ENCODE measurements at regions not wholly inside any gene's neighbourhood (a gene's known extent, or its start where the extent isn't known, plus 50 kb on each side); places are given as distances from the start of the nearest gene placed in this dataset.
A peak's percentile ranks its signal among the peaks of the same experiment; 100 is the strongest.

GRCh38 chr13:30135868-30136267, 171.5 kb downstream of the KATNAL1 start:
- H2BK12ac ChIP-seq (ENCODE audit: low read depth, low read length): no peak overlapping the region
- no peak overlapping the region for H2AFZ ChIP-seq (ENCODE audit: low read length)
- TF ChIP-seq CEBPB (IDR thresholded peaks at IDR 0.05; ENCODE audit: low read depth, low read length): no peak
- TF ChIP-seq BACH1 (IDR thresholded peaks at IDR 0.05; ENCODE audit: low read length): no peak
- TF ChIP-seq USF2 (IDR thresholded peaks at IDR 0.05; ENCODE audit: low read length): no peak
- no peak for TF ChIP-seq CHD2 (IDR thresholded peaks at IDR 0.05; ENCODE audit: low read length)
- no peak for TF ChIP-seq JUND (IDR thresholded peaks at IDR 0.05; ENCODE audit: low read length)
- TF ChIP-seq CTBP2 (IDR thresholded peaks at IDR 0.05; ENCODE audit: borderline replicate concordance, insufficient read depth, insufficient read length, low read length): no peak
- no peak for TF ChIP-seq FOSL1 (IDR thresholded peaks at IDR 0.05; ENCODE audit: insufficient read depth, low read depth, low read length)
- TF ChIP-seq TAF7 (optimal IDR thresholded peaks at IDR 0.05; ENCODE audit: borderline replicate concordance, low read depth, low read length): no peak
- no peak for TF ChIP-seq SIRT6 (IDR thresholded peaks at IDR 0.05; ENCODE audit: low read length)
- TF ChIP-seq MAX (IDR thresholded peaks at IDR 0.05): no peak
- TF ChIP-seq TCF12 (IDR thresholded peaks at IDR 0.05; ENCODE audit: low read depth, low read length): no peak
- H3K27ac ChIP-seq (ENCODE audit: low read depth, low read length): no peak overlapping the region
- H2BK20ac ChIP-seq (ENCODE audit: low read length): no peak overlapping the region
- H3K4ac ChIP-seq (replicated peaks; ENCODE audit: insufficient read length, low read depth, low read length): no peak overlapping the region
- ChIA-PET CTCF (ENCODE audit: partially characterized antibody) (interaction anchor here (1.2 to 1.4 kb wide), 2 partner anchors 23 to 245 kb away, joined by 4 to 7 read pairs; no protein-coding TSS in a partner anchor), POLR2A (ENCODE audit: partially characterized antibody) (no interaction called here)
- peaks cover 0 to 2% (median 0%) of the 10 kb centered on the region in 4 experiments; a peak in 1 of 7 replicates for H3K4me1 ChIP-seq (replicated peaks in 1 of 4; ENCODE audit: control insufficient read depth in 3 of 4, insufficient read depth in 4 of 4, low read length in 3 of 4)
- H4K91ac ChIP-seq (replicated peaks; ENCODE audit: insufficient read length, low read length): no peak overlapping the region
- H3K23ac ChIP-seq (ENCODE audit: insufficient read length): no peak overlapping the region
- H2BK15ac ChIP-seq (ENCODE audit: low read length): no peak overlapping the region
- H3K36me3 ChIP-seq (ENCODE audit: control insufficient read depth in 2 of 4, insufficient read depth in 4 of 4, low read length in 3 of 4): no peaks in the 10 kb centered on the region
- FAIRE-seq (no peak), DNase-seq (ENCODE audit: low read depth in 1 of 2, low spot score in 2 of 2) (no peak)
- no peak overlapping the region for H3K4me3 ChIP-seq (ENCODE audit: extremely low read depth in 1 of 4, insufficient read depth in 2 of 4, low read depth in 3 of 4, low read length in 4 of 4)
- peak overlapping the region; percentile 14; the same call in 1 of the 2 replicates for H4K8ac ChIP-seq (ENCODE audit: extremely low read depth, insufficient read depth, low read length)
- WGBS, 2 experiments (ENCODE audit: extremely low coverage in 1 of 2, insufficient coverage in 1 of 2, insufficient read length in 1 of 2, insufficient replicate concordance in 2 of 2, low coverage in 1 of 2, low lambda C conversion rate in 2 of 2, missing lambda C conversion rate in 1 of 2): 95% methylated on average over 4 of the region's 5 CpGs; no CpG with 5 or more reads in 1 of the 2 experiments
- no peak overlapping the region for H2BK5ac ChIP-seq (ENCODE audit: low read depth, low read length)
- H2AK5ac ChIP-seq (ENCODE audit: low read depth, low read length): no peak overlapping the region
- H3K27me3 ChIP-seq (replicated peaks in 1 of 4; ENCODE audit: control insufficient read depth in 3 of 4, extremely low read depth in 1 of 4, insufficient read depth in 3 of 4, low read length in 3 of 4): 0 out of 7 replicates have a peak, but pooled peaks cover 0 to 3% (median 0%) of the 10 kb centered on the region in 4 experiments
- H3K79me2 ChIP-seq (ENCODE audit: control insufficient read depth in 1 of 2, insufficient read depth in 2 of 2, low read length in 2 of 2): no peaks in the 10 kb centered on the region
- no peak overlapping the region for H2BK120ac ChIP-seq (replicated peaks; ENCODE audit: low read depth, low read length)
- H3K56ac ChIP-seq (replicated peaks; ENCODE audit: insufficient read length, low read depth, low read length): no peak overlapping the region
- H3K9me3 ChIP-seq (ENCODE audit: insufficient read depth in 2 of 2, low read depth in 1 of 2, low read length in 1 of 2): no peaks in the 10 kb centered on the region
- no peaks in the 10 kb centered on the region for H3K79me1 ChIP-seq (ENCODE audit: low read depth, low read length)
- no peak overlapping the region for H4K5ac ChIP-seq (ENCODE audit: insufficient read length, low read depth, low read length)
- no peak overlapping the region for H3K18ac ChIP-seq (ENCODE audit: extremely low read depth, low read length)
- H3K9ac ChIP-seq (replicated peaks in 1 of 4; ENCODE audit: extremely low read depth in 1 of 4, low read depth in 3 of 4, low read length in 3 of 4): no peak overlapping the region
- no peaks in the 10 kb centered on the region for H4K20me1 ChIP-seq (replicated peaks in 1 of 2; ENCODE audit: control insufficient read depth in 1 of 2, insufficient read depth in 2 of 2, low read length in 2 of 2)
- H3K14ac ChIP-seq (ENCODE audit: insufficient read length): no peak overlapping the region
- no peaks in the 10 kb centered on the region for H3K23me2 ChIP-seq (ENCODE audit: low read depth, low read length)
- H3K4me2 ChIP-seq (ENCODE audit: insufficient read depth in 1 of 2, low read depth in 2 of 2, low read length in 2 of 2): no peak overlapping the region
